ENCODE measurements at regions not wholly inside any gene's neighbourhood (a gene's known extent, or its start where the extent isn't known, plus 50 kb on each side); places are given as distances from the start of the nearest gene placed in this dataset.
"Not testable (repeated sequence)": the region's sequence is repeated elsewhere in the genome, so short reads cannot be mapped to it uniquely, and the experiment has no call there.

DNA sequence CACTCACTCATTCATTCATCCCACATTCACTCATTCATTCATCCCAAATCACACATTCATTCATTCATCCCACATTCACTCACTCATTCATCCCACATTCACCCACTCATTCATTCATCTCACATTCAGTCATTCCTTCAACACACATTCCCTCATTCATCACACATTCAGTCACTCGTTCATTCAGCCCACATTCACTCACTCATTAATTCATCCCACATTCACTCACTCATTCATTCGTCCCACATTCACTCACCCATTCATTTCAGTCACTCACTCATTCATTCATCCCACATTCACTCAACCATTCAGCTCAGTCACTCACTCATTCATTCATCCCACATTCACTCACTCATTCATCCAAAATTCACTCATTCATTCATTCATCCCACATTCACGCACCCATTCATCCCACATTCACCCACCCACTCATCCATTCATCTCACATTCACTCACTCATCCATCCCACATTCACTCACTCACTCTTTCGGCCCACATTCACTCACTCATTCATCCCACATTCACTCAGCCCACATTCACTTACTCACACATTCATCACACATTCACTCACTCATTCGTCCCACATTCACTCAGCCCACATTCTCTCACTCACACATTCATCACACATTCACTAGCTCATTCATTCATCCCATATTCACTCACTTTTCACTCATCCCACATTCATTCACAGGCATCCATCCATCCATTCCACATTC is 5469.9 kb upstream of the TPTE start:
- H3K27ac Mint-ChIP-seq (ENCODE audit: unreplicated experiment); H3K4me1 Mint-ChIP-seq (ENCODE audit: low read depth); H3K9me3 Mint-ChIP-seq (ENCODE audit: low read depth); H3K4me3 Mint-ChIP-seq (ENCODE audit: unreplicated experiment); DNase-seq (ENCODE audit: low spot score); H3K27me3 Mint-ChIP-seq (ENCODE audit: low read depth); H3K36me3 Mint-ChIP-seq (ENCODE audit: low read depth): not testable (repeated sequence)

- not testable (repeated sequence) for H3K27ac Mint-ChIP-seq (ENCODE audit: unreplicated experiment); DNase-seq (ENCODE audit: low spot score); H3K36me3 Mint-ChIP-seq (ENCODE audit: low read depth); H3K27me3 Mint-ChIP-seq (ENCODE audit: low read depth); H3K4me1 Mint-ChIP-seq (ENCODE audit: low read depth); H3K4me3 Mint-ChIP-seq (ENCODE audit: unreplicated experiment); H3K9me3 Mint-ChIP-seq (ENCODE audit: low read depth)
Measured at GRCh38 chr21:5055027-5055754, 5466.2 kb upstream of the TPTE start.

DNA sequence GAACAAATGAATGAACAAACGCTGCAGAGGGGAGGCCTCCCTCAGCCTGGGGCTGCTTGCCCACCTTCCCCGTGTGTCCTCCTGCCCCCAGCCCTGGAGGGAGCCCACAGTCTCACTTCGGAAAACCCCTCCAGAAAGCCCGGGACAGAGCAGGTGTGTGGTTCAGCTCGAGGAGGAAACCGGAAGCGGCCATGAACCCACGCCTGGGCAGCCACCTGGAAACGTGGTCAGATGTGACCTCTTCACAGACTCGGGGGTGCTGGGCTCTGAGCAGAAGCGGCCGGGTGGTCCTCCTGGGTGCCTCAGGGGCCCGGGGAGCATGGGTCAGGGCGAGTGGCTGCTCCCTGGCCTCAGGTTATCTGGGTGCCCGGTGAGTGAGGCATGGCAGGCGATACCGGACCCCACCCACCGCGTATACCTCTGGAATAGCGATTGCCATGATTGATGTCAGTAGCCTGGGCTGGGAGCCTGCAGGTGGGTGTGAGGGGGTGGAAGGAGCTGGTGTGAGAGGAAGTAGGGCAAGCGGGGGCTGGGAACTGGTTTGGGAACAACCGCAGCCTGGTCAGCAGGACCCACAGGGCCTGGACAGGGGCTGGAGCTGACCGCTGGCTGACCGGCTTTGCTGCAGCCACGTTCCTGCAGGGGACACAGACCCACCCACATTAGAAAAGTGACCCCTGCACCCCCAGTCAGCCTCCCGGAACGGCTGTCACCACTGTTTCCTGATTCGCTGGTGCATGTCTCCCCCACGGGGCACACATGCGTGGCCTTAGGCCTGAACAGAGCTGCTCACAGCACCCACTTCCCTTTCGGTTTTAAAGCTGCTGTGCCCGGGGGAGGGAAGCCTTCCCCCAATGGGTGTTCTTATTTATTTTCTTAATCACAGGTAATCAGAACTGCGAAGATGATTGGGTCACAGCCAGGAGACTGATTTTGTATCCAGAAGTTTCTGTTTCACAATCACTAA is 5465.1 kb upstream of the TPTE start:
- not testable (repeated sequence) for H3K27me3 Mint-ChIP-seq (ENCODE audit: low read depth); H3K9me3 Mint-ChIP-seq (ENCODE audit: low read depth); DNase-seq (ENCODE audit: low spot score); H3K36me3 Mint-ChIP-seq (ENCODE audit: low read depth); H3K4me3 Mint-ChIP-seq (ENCODE audit: unreplicated experiment); H3K4me1 Mint-ChIP-seq (ENCODE audit: low read depth); H3K27ac Mint-ChIP-seq (ENCODE audit: unreplicated experiment)

DNA sequence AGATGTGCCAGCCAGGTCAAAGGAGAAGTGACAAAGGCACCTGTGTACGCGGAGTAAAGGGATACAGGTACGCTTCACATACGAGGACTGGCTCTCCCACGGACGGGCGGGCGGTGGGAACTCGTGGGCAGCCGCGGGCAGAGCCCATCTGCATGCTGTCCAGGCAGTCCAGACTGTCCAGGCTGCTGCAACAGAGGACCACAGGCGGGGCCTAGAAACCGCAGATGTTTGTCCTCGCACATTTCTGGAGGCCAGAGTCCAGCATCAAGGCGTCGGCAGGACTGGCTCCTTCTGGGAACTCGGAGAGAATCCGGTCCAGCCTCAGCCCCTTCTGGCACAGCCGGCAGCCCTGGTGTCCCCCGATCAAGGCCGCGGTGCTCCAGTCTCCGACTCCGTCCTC is 5464.3 kb upstream of the TPTE start:
- not testable (repeated sequence) for H3K4me1 Mint-ChIP-seq (ENCODE audit: low read depth); H3K9me3 Mint-ChIP-seq (ENCODE audit: low read depth); H3K27me3 Mint-ChIP-seq (ENCODE audit: low read depth); DNase-seq (ENCODE audit: low spot score); H3K36me3 Mint-ChIP-seq (ENCODE audit: low read depth); H3K27ac Mint-ChIP-seq (ENCODE audit: unreplicated experiment); H3K4me3 Mint-ChIP-seq (ENCODE audit: unreplicated experiment)

DNA sequence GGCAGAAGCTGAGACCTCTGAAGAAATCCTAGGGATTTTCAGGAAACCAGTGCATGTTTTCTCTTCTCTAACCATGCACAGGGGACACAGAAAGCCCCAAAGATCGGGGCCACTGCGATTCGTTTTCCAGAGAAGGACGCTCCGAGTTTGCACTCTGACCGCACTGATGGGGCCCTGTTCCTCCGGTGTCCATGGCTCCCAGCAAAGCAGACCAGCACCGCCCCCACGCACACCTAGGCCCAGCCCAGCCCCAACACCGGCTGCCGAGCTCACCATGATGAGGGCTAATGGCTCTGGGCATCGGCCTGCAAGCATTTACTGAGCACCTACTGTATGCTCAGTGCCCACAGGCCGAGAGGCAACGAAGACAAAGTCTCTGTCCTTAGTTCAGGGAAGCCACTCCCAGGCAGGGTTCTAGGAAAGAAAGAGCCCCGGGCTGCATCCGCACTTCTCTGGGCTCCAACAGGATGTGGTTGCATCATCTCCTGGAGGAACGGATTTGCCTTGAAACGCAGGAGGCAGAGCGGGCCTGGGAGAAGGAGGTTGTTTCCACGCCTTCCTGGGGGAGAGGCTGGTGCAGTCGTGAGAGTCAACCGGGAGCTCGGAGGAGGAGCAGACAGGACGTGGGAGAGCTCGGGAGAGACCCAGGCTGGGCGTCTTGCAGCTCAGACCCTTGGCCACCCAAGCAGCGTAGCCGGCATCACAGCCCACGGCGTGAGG is 5460.9 kb upstream of the TPTE start:
- not testable (repeated sequence) for H3K27ac Mint-ChIP-seq (ENCODE audit: unreplicated experiment); H3K9me3 Mint-ChIP-seq (ENCODE audit: low read depth); H3K27me3 Mint-ChIP-seq (ENCODE audit: low read depth); DNase-seq (ENCODE audit: low spot score); H3K36me3 Mint-ChIP-seq (ENCODE audit: low read depth); H3K4me1 Mint-ChIP-seq (ENCODE audit: low read depth); H3K4me3 Mint-ChIP-seq (ENCODE audit: unreplicated experiment)

DNA sequence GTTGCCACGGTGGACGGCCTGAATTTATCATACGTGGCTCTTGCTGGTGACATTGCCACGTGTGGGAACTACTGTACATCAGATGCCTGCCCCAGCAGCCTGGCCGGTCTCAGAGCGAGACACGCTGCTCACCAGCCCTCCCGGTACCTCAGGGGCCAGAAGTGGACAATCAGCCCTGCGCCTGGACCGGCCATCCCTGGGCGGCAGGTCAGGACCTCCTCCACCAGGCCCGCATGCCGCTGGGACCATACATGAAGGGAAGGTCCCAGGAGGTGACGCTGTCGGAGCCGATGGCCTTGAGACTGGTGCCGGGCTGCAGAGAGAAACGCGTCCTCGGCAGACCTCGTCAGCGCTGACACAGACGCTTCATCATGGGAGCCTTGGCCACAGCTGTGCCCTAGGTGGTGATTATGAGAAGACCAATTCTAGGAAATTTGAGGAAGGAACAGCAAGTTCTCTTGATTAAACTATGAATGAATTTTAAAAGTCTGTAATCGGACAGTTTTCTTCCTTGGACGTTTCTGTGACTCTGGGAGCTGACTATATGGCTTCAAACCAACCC is 5456.7 kb upstream of the TPTE start:
- not testable (repeated sequence) for H3K4me1 Mint-ChIP-seq (ENCODE audit: low read depth); DNase-seq (ENCODE audit: low spot score); H3K27me3 Mint-ChIP-seq (ENCODE audit: low read depth); H3K36me3 Mint-ChIP-seq (ENCODE audit: low read depth); H3K27ac Mint-ChIP-seq (ENCODE audit: unreplicated experiment); H3K4me3 Mint-ChIP-seq (ENCODE audit: unreplicated experiment); H3K9me3 Mint-ChIP-seq (ENCODE audit: low read depth)

DNA sequence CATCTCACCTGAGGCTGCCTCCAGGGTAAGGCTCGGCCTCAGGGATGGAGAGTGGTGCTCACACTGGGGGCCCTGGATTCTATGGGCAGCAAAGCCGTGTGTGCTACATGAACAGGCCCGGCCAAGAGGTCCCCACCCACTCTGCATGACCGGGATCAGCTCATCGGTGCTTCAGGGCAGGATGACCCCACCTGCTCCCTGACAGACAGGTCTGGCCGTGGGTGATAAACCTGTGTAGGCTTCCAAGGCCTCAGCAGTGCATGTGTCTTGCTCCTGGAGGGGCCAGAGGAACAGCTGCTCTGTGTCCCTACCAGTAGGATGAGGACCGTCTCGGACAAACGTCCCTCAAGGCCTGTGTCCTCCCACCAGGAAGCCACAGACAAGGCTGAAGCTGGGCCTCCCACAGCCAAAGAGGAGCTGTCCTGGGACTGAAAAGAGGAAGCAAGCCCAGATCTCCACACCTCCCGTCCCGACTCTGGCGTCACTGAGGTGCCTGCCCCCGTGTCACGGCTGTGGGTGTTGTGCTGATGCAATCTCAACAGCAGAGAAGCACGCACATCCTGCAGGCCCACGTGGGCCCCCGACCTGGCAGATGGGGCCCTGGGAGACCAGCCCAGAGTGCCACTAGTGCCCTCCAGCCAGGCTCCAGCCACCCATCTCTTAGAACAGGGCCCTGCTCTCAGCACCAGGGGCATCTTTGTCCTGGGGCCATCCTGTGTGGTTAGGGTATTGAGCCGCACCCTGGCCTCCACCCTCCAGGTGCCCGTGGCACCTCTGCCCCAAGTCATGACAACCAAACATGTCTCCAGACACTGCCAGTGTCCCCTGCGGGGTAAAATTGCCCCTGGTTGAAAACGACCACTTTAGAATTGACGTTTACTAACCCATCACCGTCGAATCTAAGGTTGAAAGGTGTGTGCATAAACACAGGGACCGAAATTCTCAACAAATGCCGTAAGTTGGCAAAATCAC is 5455.9 kb upstream of the TPTE start:
- H3K9me3 Mint-ChIP-seq (ENCODE audit: low read depth); H3K4me1 Mint-ChIP-seq (ENCODE audit: low read depth); H3K36me3 Mint-ChIP-seq (ENCODE audit: low read depth); H3K4me3 Mint-ChIP-seq (ENCODE audit: unreplicated experiment); H3K27ac Mint-ChIP-seq (ENCODE audit: unreplicated experiment); DNase-seq (ENCODE audit: low spot score); H3K27me3 Mint-ChIP-seq (ENCODE audit: low read depth): not testable (repeated sequence)

DNA sequence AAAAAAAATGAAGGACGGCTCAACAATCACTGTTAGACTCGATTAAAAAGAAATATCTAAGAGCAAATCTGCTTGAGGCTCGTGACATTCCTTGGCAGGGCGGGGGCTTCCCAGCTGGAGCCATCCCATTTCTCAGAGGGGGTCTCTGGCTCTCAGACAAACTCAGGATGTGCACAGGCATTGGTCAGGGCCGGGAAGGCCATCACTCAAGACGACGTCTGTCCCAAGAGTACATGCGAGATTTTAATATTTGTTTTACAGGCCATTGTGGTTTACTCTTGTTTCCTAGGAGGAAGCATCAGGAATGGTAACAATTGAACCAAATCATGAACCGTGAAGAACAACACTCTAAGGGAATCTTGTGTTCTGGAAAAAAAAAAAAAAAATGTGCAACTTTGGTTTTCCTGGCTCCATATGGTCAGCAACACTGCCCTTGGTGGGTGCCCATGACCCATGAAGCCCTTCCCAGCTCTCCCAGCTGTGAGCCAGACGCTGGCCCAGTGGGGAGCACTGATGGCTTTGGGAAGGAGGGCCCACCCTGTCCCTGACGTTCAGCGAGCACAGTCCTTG is 5454.6 kb upstream of the TPTE start:
- not testable (repeated sequence) for H3K27me3 Mint-ChIP-seq (ENCODE audit: low read depth); H3K36me3 Mint-ChIP-seq (ENCODE audit: low read depth); H3K9me3 Mint-ChIP-seq (ENCODE audit: low read depth)

DNA sequence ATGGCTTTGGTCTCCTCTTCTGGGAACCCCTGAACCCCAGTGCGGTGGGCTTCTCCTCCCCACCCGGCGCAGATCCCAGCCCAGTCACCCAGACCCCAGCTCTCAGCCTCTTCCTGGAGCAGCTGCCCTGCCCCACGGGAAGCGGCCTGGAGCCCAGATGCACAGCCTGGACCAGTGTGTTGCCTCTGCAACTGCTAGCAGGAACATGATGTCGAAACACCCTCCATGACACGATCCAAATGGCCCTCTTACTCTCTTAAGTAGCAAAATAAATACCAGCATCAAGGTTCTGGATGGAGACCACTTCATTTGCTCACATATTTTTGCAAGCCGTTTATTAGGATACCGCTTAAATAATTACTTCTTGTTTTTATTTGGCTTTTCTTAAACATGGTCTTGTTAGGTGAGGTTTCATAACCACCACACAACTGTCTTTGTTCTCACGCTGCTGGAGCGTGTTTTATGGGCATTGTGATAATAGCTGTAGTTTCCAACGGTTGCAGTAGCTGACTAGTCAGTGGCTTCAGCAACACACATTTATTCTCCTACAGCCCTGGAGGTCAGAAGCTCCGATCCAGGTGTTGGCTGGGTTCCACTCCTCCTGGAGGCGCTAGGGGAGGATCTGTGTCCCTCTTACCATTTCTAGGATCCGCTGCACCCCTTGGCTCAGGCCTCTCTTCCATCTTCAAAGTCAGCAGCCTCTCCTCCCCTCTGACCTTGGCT is 5453.9 kb upstream of the TPTE start:
- H3K4me3 Mint-ChIP-seq (ENCODE audit: unreplicated experiment); H3K36me3 Mint-ChIP-seq (ENCODE audit: low read depth); H3K4me1 Mint-ChIP-seq (ENCODE audit: low read depth); H3K27me3 Mint-ChIP-seq (ENCODE audit: low read depth); DNase-seq (ENCODE audit: low spot score); H3K27ac Mint-ChIP-seq (ENCODE audit: unreplicated experiment); H3K9me3 Mint-ChIP-seq (ENCODE audit: low read depth): not testable (repeated sequence)

More for the DNA sequence above, 5454.6 kb upstream of the TPTE start:
- DNase-seq (ENCODE audit: low spot score); H3K4me3 Mint-ChIP-seq (ENCODE audit: unreplicated experiment); H3K27ac Mint-ChIP-seq (ENCODE audit: unreplicated experiment); H3K4me1 Mint-ChIP-seq (ENCODE audit: low read depth): not testable (repeated sequence)

- H3K4me3 Mint-ChIP-seq (ENCODE audit: unreplicated experiment); H3K9me3 Mint-ChIP-seq (ENCODE audit: low read depth); H3K36me3 Mint-ChIP-seq (ENCODE audit: low read depth); H3K27me3 Mint-ChIP-seq (ENCODE audit: low read depth); H3K4me1 Mint-ChIP-seq (ENCODE audit: low read depth); H3K27ac Mint-ChIP-seq (ENCODE audit: unreplicated experiment); DNase-seq (ENCODE audit: low spot score): not testable (repeated sequence)
Measured at GRCh38 chr21:5068649-5069048, 5452.7 kb upstream of the TPTE start.

All from chondrocyte (in vitro differentiated cells).